COLO829 (cell line): ENCODE measurements at regions not wholly inside any gene's neighbourhood (a gene's known extent, or its start where the extent isn't known, plus 50 kb on each side); places are given as distances from the start of the nearest gene placed in this dataset.
A peak's percentile ranks its signal among the peaks of the same experiment; 100 is the strongest.

Experiments
- DNase-seq: peaks from one replicate; pipeline ENCODE4 v3.0.0; 2012; ENCODE audit warnings: low spot score

GRCh38 chr3:161555320-161555719, 58.7 kb downstream of the OTOL1 start:
- no peak for DNase-seq

GRCh38 chr3:161556533-161556932, 59.9 kb downstream of the OTOL1 start:
- no peak for DNase-seq

GRCh38 chr3:161556941-161557340, 60.3 kb downstream of the OTOL1 start:
- DNase-seq, result no peak

- no peak for DNase-seq
Measured at GRCh38 chr3:161557445-161558150, 61.0 kb downstream of the OTOL1 start.

GRCh38 chr3:161558236-161558635, 61.6 kb downstream of the OTOL1 start:
- no peak for DNase-seq

- DNase-seq, result peak; percentile 53
Measured at GRCh38 chr3:161559177-161559998, 62.8 kb downstream of the OTOL1 start.

- peak; percentile 40 for DNase-seq
Measured at GRCh38 chr3:161560008-161560637, 63.5 kb downstream of the OTOL1 start.

GRCh38 chr3:161567577-161568361, 71.2 kb downstream of the OTOL1 start:
- DNase-seq, result no peak

GRCh38 chr3:161568671-161569070, 72.1 kb downstream of the OTOL1 start:
- no peak for DNase-seq

GRCh38 chr3:161571951-161572350, 75.3 kb downstream of the OTOL1 start:
- DNase-seq, result no peak

- DNase-seq, result no peak
Measured at GRCh38 chr3:161573136-161573535, 76.5 kb downstream of the OTOL1 start.

- DNase-seq, result no peak
Measured at GRCh38 chr3:161575901-161576300, 79.3 kb downstream of the OTOL1 start.

GRCh38 chr3:161576311-161576710, 79.7 kb downstream of the OTOL1 start:
- DNase-seq, result no peak

GRCh38 chr3:161576714-161577510, 80.3 kb downstream of the OTOL1 start:
- DNase-seq, result no peak

- DNase-seq, result no peak
Measured at GRCh38 chr3:161577662-161578061, 81.1 kb downstream of the OTOL1 start.

- no peak for DNase-seq
Measured at GRCh38 chr3:161579395-161580126, 83.0 kb downstream of the OTOL1 start.

- no peak for DNase-seq
Measured at GRCh38 chr3:161585922-161586321, 89.3 kb downstream of the OTOL1 start.

GRCh38 chr3:161586556-161587235, 90.1 kb downstream of the OTOL1 start:
- DNase-seq, result no peak

- DNase-seq, result no peak
Measured at GRCh38 chr3:161598639-161599038, 102.0 kb downstream of the OTOL1 start.

- no peak for DNase-seq
Measured at GRCh38 chr3:161599697-161600096, 103.1 kb downstream of the OTOL1 start.
